HEK293T (cell line): ENCODE measurements at regions not wholly inside any gene's neighbourhood (a gene's known extent, or its start where the extent isn't known, plus 50 kb on each side); places are given as distances from the start of the nearest gene placed in this dataset.

Source experiments
- CTCF ChIA-PET: fragments of 350-600 bp; formaldehyde crosslinking; extraction: SDS; loops from one replicate; lab custom pipeline; 2021; ENCODE audit warnings: antibody characterized with exemption, inconsistent platforms; lab: Yijun Ruan, JAX
- POLR2A ChIA-PET: fragments of 350-600 bp; formaldehyde crosslinking; extraction: SDS; loops from one replicate; lab custom pipeline; 2020; ENCODE audit warnings: antibody characterized with exemption, inconsistent platforms; lab: Yijun Ruan, JAX
- DNase-seq: peaks from one replicate; pipeline ENCODE4 v3.0.0; 2012; ENCODE audit warnings: mixed read lengths; ENCODE audit errors: extremely low spot score
- ARNT ChIP-seq: fragments of 450-650 bp; IDR thresholded peaks from 2 replicates; pipeline ENCODE4 v1.6.1; 2017; ENCODE audit warnings: mild to moderate bottlenecking
- BHLHE40 ChIP-seq: fragments of 450-650 bp; IDR thresholded peaks from 2 replicates; pipeline ENCODE4 v1.6.1; 2016; ENCODE audit warnings: mild to moderate bottlenecking, moderate library complexity, borderline replicate concordance
- CTBP1 ChIP-seq: fragments of 450-650 bp; IDR thresholded peaks from 2 replicates; pipeline ENCODE4 v1.6.1; 2016; ENCODE audit warnings: borderline replicate concordance
- ELF4 ChIP-seq: fragments of 450-650 bp; IDR thresholded peaks from 2 replicates; pipeline ENCODE4 v1.6.1; 2017; ENCODE audit warnings: antibody characterized with exemption
- FOXA1 ChIP-seq: fragments of 450-650 bp; IDR thresholded peaks from 2 replicates; pipeline ENCODE4 v1.6.1; 2016; ENCODE audit warnings: mild to moderate bottlenecking
- FOXK2 ChIP-seq: fragments of 450-650 bp; IDR thresholded peaks from 2 replicates; pipeline ENCODE4 v1.6.1; 2016; ENCODE audit warnings: mild to moderate bottlenecking
- FOXM1 ChIP-seq: fragments of 450-650 bp; IDR thresholded peaks from 2 replicates; pipeline ENCODE4 v1.6.1; 2017; ENCODE audit warnings: mild to moderate bottlenecking, borderline replicate concordance
- HDGF ChIP-seq: fragments of 450-650 bp; IDR thresholded peaks from 2 replicates; pipeline ENCODE4 v1.6.1; 2017; ENCODE audit warnings: antibody characterized with exemption, borderline replicate concordance
- L3MBTL2 ChIP-seq: fragments of 450-650 bp; conservative IDR thresholded peaks from 2 replicates; pipeline ENCODE4 v1.6.1; 2016; ENCODE audit warnings: mild to moderate bottlenecking
- LEF1 ChIP-seq: fragments of 450-650 bp; IDR thresholded peaks from 2 replicates; pipeline ENCODE4 v1.6.1; 2017; ENCODE audit warnings: mild to moderate bottlenecking, borderline replicate concordance
- NFRKB ChIP-seq: fragments of 450-650 bp; IDR thresholded peaks from 2 replicates; pipeline ENCODE4 v1.6.1; 2016; ENCODE audit warnings: mild to moderate bottlenecking, moderate library complexity
- SP1 ChIP-seq: fragments of 450-650 bp; IDR thresholded peaks from 2 replicates; pipeline ENCODE4 v1.6.1; 2017
- SUZ12 ChIP-seq: fragments of 450-650 bp; IDR thresholded peaks from 2 replicates; pipeline ENCODE4 v1.6.1; 2016; ENCODE audit warnings: mild to moderate bottlenecking
- TARDBP ChIP-seq: fragments of 450-650 bp; IDR thresholded peaks from 2 replicates; pipeline ENCODE4 v1.6.1; 2016
- ZNF384 ChIP-seq: fragments of 450-650 bp; IDR thresholded peaks from 2 replicates; pipeline ENCODE4 v1.6.1; 2016
- TF ChIP-seq, protein P1 (sequence below): fragments of 450-650 bp; IDR thresholded peaks from 2 replicates; pipeline ENCODE4 v1.6.1; 2016

DNA sequence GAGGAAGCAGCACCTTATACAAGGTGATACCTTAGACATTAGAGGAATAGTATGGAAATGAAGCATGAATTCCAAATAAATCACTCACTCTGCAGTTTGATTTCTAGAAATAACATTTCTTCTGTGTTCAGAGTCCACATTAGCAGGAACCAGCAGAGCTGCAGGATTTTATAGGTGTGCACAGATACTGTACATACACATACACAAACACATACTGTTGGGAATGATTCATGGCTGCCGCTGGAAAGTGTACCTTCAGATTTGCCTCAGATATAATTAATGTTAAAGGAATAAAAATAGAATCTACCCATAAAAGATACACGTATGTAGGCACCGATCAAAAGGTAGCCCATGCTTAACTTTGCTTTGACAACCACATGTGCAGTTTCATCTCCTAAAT, 578.1 kb downstream of the CSNK1G3 start:
- no peak for DNase-seq
- ChIA-PET POLR2A (no interaction called here), CTCF (no interaction called here)
- TF ChIP-seq NFRKB (no peak), TARDBP (no peak), BHLHE40 (no peak), FOXA1 (no peak), HDGF (no peak), ZNF384 (no peak), CTBP1 (no peak), ELF4 (no peak), FOXK2 (no peak), SP1 (no peak), SUZ12 (no peak), FOXM1 (no peak), L3MBTL2 (no peak), ARNT (no peak), LEF1 (no peak)
- TF ChIP-seq, protein P1, sequence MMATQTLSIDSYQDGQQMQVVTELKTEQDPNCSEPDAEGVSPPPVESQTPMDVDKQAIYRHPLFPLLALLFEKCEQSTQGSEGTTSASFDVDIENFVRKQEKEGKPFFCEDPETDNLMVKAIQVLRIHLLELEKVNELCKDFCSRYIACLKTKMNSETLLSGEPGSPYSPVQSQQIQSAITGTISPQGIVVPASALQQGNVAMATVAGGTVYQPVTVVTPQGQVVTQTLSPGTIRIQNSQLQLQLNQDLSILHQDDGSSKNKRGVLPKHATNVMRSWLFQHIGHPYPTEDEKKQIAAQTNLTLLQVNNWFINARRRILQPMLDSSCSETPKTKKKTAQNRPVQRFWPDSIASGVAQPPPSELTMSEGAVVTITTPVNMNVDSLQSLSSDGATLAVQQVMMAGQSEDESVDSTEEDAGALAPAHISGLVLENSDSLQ, result no peak

DNA sequence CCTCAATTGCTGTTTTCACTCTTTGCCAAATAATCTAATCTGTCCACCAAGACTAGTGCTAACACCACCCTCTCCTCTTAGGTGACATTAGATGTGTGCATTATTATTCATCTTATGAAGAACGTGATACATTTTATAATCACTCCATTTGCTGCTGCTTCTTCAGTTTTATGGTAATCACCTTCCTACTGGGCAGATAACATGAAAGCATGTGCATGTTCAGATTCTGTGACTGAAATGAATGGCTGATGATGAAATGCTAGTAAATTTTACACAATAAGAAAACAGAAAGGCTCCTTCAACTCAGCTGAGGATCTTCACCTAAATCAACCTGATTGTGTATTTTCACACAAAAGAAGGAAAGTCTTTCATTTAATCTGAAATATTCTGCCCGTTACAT, 577.6 kb downstream of the CSNK1G3 start:
- no peak for TF ChIP-seq CTBP1
- TF ChIP-seq, protein P1, result peak; percentile 34
- DNase-seq, result no peak
- POLR2A ChIA-PET, result no interaction called here
- CTCF ChIA-PET, result no interaction called here

DNA sequence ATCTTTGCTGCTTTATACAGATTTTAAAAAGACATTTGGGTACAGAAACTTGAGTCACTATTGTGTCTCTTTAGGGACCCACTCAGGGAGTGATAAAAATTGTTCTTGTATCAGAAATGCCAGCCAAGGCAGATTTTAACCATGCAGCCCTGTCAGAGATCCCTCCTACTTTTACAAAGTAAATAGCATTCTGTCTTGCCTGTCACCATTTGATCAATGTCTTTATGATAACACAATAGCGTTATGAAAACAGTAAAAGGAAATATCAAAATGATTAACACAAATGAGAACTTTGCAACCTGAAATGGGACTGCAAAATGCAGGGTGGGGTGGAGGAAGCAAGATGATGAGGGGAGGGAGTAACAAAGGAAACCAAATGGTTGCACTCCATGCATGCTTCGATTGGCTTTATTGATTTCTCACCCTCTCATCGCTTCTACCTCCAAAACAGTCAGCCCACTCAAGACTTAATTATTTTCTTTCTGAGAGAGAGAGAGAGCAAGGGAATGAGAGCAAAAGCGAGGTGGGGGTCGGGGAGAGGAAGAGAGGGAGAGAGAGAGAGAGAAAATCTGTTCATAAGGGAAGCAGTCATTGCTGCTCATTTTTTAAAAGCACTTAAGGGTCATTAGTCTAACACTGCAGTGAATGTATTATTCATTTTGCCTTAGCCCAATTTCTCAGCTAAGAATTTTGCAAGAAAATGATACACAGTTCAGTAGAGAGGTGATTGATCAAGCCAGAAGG, 576.5 kb downstream of the CSNK1G3 start:
- no peak for TF ChIP-seq FOXK2
- TF ChIP-seq, protein P1, result peak; percentile 88
- no peak for TF ChIP-seq NFRKB
- no peak for TF ChIP-seq HDGF
- CTCF ChIA-PET, result interaction anchor here (0.7 kb wide), 1 partner anchor 24 kb away, joined by 3 read pairs; no protein-coding TSS in a partner anchor
- POLR2A ChIA-PET, result no interaction called here
- no peak for DNase-seq

DNA sequence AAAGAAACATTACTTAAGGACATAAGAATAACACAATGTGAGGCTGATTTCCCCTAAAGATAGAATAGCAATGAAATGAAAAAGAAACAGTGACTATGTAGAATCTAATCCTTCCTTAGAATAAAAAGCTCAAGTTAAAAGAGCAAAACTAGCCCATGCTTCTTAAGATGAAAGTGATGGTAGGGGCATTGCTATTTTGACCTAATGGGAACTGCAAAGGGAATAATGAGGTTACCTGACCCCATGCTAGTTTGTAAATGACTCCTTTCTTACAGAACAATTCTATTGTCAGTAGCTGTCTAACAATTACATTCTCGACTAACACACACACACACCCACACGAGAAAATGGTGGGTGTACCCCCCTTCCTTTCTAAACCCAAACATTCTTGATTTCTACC, 575.8 kb downstream of the CSNK1G3 start:
- ChIA-PET POLR2A (no interaction called here), CTCF (no interaction called here)
- TF ChIP-seq FOXM1 (no peak), ARNT (no peak), ZNF384 (no peak), LEF1 (no peak), FOXK2 (no peak), TARDBP (no peak), BHLHE40 (no peak), SUZ12 (no peak), ELF4 (no peak), NFRKB (no peak), FOXA1 (no peak), L3MBTL2 (no peak), CTBP1 (no peak)
- TF ChIP-seq, protein P1, result no peak
- DNase-seq, result no peak

DNA sequence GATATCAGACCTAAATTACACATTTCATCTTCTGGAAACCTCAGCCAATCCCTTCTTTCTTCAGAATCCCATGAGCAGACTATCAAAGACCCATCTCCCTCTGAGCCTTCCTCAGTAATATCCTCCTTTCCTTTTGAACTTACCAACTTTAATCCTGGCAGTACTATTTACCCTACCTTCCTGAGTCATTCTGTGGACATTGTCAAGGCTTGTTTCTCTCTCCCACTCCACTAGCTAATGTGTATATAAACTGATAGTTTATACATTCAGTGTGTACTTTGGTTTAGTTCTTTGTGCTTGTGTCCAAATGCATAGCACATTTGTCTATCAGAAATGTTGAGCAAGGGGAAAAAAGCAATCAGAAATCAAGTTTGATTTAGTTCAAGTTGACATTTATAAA, 568.3 kb downstream of the CSNK1G3 start:
- DNase-seq, result no peak
- POLR2A ChIA-PET, result no interaction called here
- CTCF ChIA-PET, result no interaction called here
- TF ChIP-seq ZNF384, result no peak
- no peak for TF ChIP-seq SP1

DNA sequence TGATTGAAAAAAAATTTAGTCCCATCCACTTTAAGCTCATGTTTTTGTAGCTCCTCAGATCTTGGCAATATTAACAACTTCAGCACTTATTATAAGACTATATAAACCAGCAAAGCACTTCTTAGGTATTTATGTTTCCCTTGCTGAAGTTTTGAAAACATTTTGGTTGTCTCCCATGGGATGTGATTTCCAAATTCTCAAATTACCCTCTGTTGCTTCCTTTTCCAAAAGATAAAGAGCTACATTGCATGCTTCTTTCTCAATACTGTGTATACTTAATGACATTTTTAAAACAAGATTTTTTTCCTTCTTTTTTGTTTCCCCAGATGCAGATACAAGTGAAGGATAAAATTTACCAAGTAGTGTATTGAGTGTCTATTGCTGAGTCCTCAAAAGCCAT, 567.1 kb downstream of the CSNK1G3 start:
- ChIA-PET CTCF (no interaction called here), POLR2A (no interaction called here)
- DNase-seq, result no peak
- TF ChIP-seq FOXK2, result no peak
- TF ChIP-seq ZNF384, result no peak
- no peak for TF ChIP-seq SP1
- no peak for TF ChIP-seq HDGF
- no peak for TF ChIP-seq L3MBTL2
- TF ChIP-seq LEF1, result no peak
- TF ChIP-seq ELF4, result no peak
- no peak for TF ChIP-seq FOXM1
- TF ChIP-seq TARDBP, result no peak
- no peak for TF ChIP-seq CTBP1
- no peak for TF ChIP-seq BHLHE40
- TF ChIP-seq NFRKB, result no peak
- no peak for TF ChIP-seq ARNT
- no peak for TF ChIP-seq SUZ12
